ENCODE measurements at regions not wholly inside any gene's neighbourhood (a gene's known extent, or its start where the extent isn't known, plus 50 kb on each side); places are given as distances from the start of the nearest gene placed in this dataset.

GRCh38 chr10:52472406-52473146, 158.5 kb downstream of the DKK1 start:
- Mint-ChIP-seq H3K9me3 (peaks cover 0 to 2% (median 0%) of the 10 kb centered on the region in 11 donors), H3K27me3 (no peaks in the 10 kb centered on the region), H3K4me1 (no peaks in the 10 kb centered on the region), H3K36me3 (no peaks in the 10 kb centered on the region), H3K27ac (no peak overlapping the region), H3K4me3 (no peak overlapping the region)
- H3K27me3 ChIP-seq (ENCODE audit: control insufficient read depth in 2 of 2, insufficient read depth in 2 of 2, low read length in 2 of 2), result no peaks in the 10 kb centered on the region
- ATAC-seq (no peak), DNase-seq (no peak)
- H3K4me3 ChIP-seq (ENCODE audit: low read length), result no peak overlapping the region
- no peaks in the 10 kb centered on the region for H3K9me3 ChIP-seq (ENCODE audit: control insufficient read depth in 2 of 3, low read length in 3 of 3)
- no peak overlapping the region for H3K27ac ChIP-seq (ENCODE audit: low read depth, low read length)
- no peaks in the 10 kb centered on the region for H3K4me1 ChIP-seq (ENCODE audit: control insufficient read depth in 2 of 2, insufficient read depth in 2 of 2, low read length in 2 of 2)
- intact Hi-C loops (cut with micrococcal nuclease), result no loop called here
- no peaks in the 10 kb centered on the region for H3K36me3 ChIP-seq (ENCODE audit: control insufficient read depth in 2 of 3, insufficient read depth in 3 of 3, low read length in 3 of 3)
- ChIA-PET CTCF (no interaction called here), POLR2A (no interaction called here)

GRCh38 chr10:52474265-52474664, 160.2 kb downstream of the DKK1 start:
- ChIA-PET POLR2A (no interaction called here), CTCF (no interaction called here)
- Mint-ChIP-seq H3K36me3 (no peaks in the 10 kb centered on the region), H3K4me1 (no peaks in the 10 kb centered on the region), H3K4me3 (no peak overlapping the region), H3K27ac (no peak overlapping the region), H3K27me3 (no peaks in the 10 kb centered on the region), H3K9me3 (peaks cover 0 to 1% (median 0%) of the 10 kb centered on the region in 11 donors)
- intact Hi-C loops (cut with micrococcal nuclease), result no loop called here
- Histone ChIP-seq H3K36me3 (ENCODE audit: control insufficient read depth in 2 of 3, insufficient read depth in 3 of 3, low read length in 3 of 3) (no peaks in the 10 kb centered on the region), H3K27ac (ENCODE audit: low read depth, low read length) (no peak overlapping the region), H3K27me3 (ENCODE audit: control insufficient read depth in 2 of 2, insufficient read depth in 2 of 2, low read length in 2 of 2) (no peaks in the 10 kb centered on the region), H3K4me3 (ENCODE audit: low read length) (no peak overlapping the region), H3K9me3 (ENCODE audit: control insufficient read depth in 2 of 3, low read length in 3 of 3) (no peaks in the 10 kb centered on the region), H3K4me1 (ENCODE audit: control insufficient read depth in 2 of 2, insufficient read depth in 2 of 2, low read length in 2 of 2) (no peaks in the 10 kb centered on the region)
- ATAC-seq, result no peak
- DNase-seq, result no peak

- H3K27me3 Mint-ChIP-seq, result no peaks in the 10 kb centered on the region
- H3K9me3 ChIP-seq (ENCODE audit: control insufficient read depth in 2 of 3, low read length in 3 of 3), result no peaks in the 10 kb centered on the region
- H3K9me3 Mint-ChIP-seq, result peaks cover 0 to 2% (median 0%) of the 10 kb centered on the region in 11 donors
- H3K4me1 Mint-ChIP-seq, result no peaks in the 10 kb centered on the region
- intact Hi-C loops (cut with micrococcal nuclease), result no loop called here
- no peak overlapping the region for H3K4me3 Mint-ChIP-seq
- H3K4me3 ChIP-seq (ENCODE audit: low read length), result no peak overlapping the region
- no peaks in the 10 kb centered on the region for H3K4me1 ChIP-seq (ENCODE audit: control insufficient read depth in 2 of 2, insufficient read depth in 2 of 2, low read length in 2 of 2)
- ChIA-PET CTCF (no interaction called here), POLR2A (no interaction called here)
- no peak overlapping the region for H3K27ac ChIP-seq (ENCODE audit: low read depth, low read length)
- ATAC-seq (no peak), DNase-seq (no peak)
- H3K36me3 Mint-ChIP-seq, result no peaks in the 10 kb centered on the region
- no peak overlapping the region for H3K27ac Mint-ChIP-seq
- H3K36me3 ChIP-seq (ENCODE audit: control insufficient read depth in 2 of 3, insufficient read depth in 3 of 3, low read length in 3 of 3), result no peaks in the 10 kb centered on the region
- no peaks in the 10 kb centered on the region for H3K27me3 ChIP-seq (ENCODE audit: control insufficient read depth in 2 of 2, insufficient read depth in 2 of 2, low read length in 2 of 2)
Observed at GRCh38 chr10:52477305-52477704, 163.2 kb downstream of the DKK1 start.

DNA sequence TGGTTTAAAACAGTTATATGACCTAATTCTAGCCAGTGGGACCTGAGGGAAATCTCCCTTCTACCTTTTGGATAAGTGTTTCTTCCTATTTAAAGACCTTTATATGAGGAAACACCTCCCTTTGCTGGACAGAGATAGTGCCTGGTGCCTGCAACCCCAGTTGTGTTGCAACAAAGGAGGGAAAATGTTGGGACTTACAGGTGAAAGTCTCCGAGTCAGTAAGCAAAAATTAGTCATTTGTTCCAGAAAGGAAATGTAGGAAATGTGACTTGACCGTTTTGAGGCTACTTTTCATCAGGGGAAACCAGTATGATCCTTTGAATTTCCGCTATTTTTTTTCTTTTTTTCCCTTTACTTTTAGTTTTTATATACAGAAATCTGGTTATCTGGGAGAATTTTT, 165.5 kb downstream of the DKK1 start:
- Mint-ChIP-seq H3K27me3 (no peaks in the 10 kb centered on the region), H3K9me3 (peaks cover 0 to 2% (median 0%) of the 10 kb centered on the region in 11 donors)
- ATAC-seq, result no peak

GRCh38 chr10:52481986-52482555, 168.0 kb downstream of the DKK1 start:
- no peak overlapping the region for H3K4me3 ChIP-seq (ENCODE audit: low read length)
- H3K27me3 ChIP-seq (ENCODE audit: control insufficient read depth in 2 of 2, insufficient read depth in 2 of 2, low read length in 2 of 2), result no peaks in the 10 kb centered on the region
- ATAC-seq, result no peak
- Mint-ChIP-seq H3K4me3 (no peak overlapping the region), H3K27me3 (no peaks in the 10 kb centered on the region), H3K36me3 (no peaks in the 10 kb centered on the region), H3K4me1 (no peaks in the 10 kb centered on the region), H3K27ac (no peak overlapping the region), H3K9me3 (peaks cover 0 to 3% (median 0%) of the 10 kb centered on the region in 11 donors)
- no peaks in the 10 kb centered on the region for H3K4me1 ChIP-seq (ENCODE audit: control insufficient read depth in 2 of 2, insufficient read depth in 2 of 2, low read length in 2 of 2)
- no peak for DNase-seq
- ChIA-PET CTCF (no interaction called here), POLR2A (no interaction called here)
- H3K36me3 ChIP-seq (ENCODE audit: control insufficient read depth in 2 of 3, insufficient read depth in 3 of 3, low read length in 3 of 3), result no peaks in the 10 kb centered on the region
- intact Hi-C loops (cut with micrococcal nuclease), result no loop called here
- no peak overlapping the region for H3K27ac ChIP-seq (ENCODE audit: low read depth, low read length)
- no peaks in the 10 kb centered on the region for H3K9me3 ChIP-seq (ENCODE audit: control insufficient read depth in 2 of 3, low read length in 3 of 3)

More for the DNA sequence above, 165.5 kb downstream of the DKK1 start:
- Mint-ChIP-seq H3K4me1 (no peaks in the 10 kb centered on the region), H3K36me3 (no peaks in the 10 kb centered on the region), H3K4me3 (no peak overlapping the region), H3K27ac (no peak overlapping the region)
- intact Hi-C loops (cut with micrococcal nuclease), result no loop called here
- ChIA-PET CTCF (no interaction called here), POLR2A (no interaction called here)
- Histone ChIP-seq H3K27ac (ENCODE audit: low read depth, low read length) (no peak overlapping the region), H3K27me3 (ENCODE audit: control insufficient read depth in 2 of 2, insufficient read depth in 2 of 2, low read length in 2 of 2) (no peaks in the 10 kb centered on the region), H3K4me1 (ENCODE audit: control insufficient read depth in 2 of 2, insufficient read depth in 2 of 2, low read length in 2 of 2) (no peaks in the 10 kb centered on the region), H3K36me3 (ENCODE audit: control insufficient read depth in 2 of 3, insufficient read depth in 3 of 3, low read length in 3 of 3) (no peaks in the 10 kb centered on the region), H3K4me3 (ENCODE audit: low read length) (no peak overlapping the region), H3K9me3 (ENCODE audit: control insufficient read depth in 2 of 3, low read length in 3 of 3) (no peaks in the 10 kb centered on the region)
- no peak for DNase-seq

DNA sequence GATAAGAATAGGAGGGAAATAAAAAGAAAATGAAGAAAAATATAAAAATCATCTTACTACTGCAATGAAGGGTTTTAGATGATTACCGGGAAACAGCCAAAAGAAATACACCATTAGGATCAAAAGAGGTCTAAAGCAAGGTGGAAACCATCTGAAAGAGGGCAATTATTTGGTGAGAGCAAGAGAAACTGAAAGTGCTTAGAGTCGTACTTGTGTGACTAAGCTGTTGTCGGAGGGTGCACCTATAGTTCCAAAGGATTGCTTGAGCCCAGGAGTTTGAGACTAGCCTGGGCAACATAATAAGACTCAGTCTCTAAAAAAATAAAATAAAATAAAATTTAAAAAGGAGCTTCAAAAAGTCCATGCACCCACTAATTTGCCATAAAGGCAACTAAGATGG, 169.5 kb downstream of the DKK1 start:
- Mint-ChIP-seq H3K9me3 (peaks cover 0 to 3% (median 0%) of the 10 kb centered on the region in 11 donors), H3K4me1 (no peaks in the 10 kb centered on the region), H3K27ac (no peak overlapping the region), H3K36me3 (no peaks in the 10 kb centered on the region), H3K27me3 (no peaks in the 10 kb centered on the region), H3K4me3 (no peak overlapping the region)
- ATAC-seq (no peak), DNase-seq (no peak)
- intact Hi-C loops (cut with micrococcal nuclease), result no loop called here
- no peak overlapping the region for H3K27ac ChIP-seq (ENCODE audit: low read depth, low read length)
- H3K9me3 ChIP-seq (ENCODE audit: control insufficient read depth in 2 of 3, low read length in 3 of 3), result no peaks in the 10 kb centered on the region
- H3K4me3 ChIP-seq (ENCODE audit: low read length), result no peak overlapping the region
- POLR2A ChIA-PET, result no interaction called here
- no peaks in the 10 kb centered on the region for H3K4me1 ChIP-seq (ENCODE audit: control insufficient read depth in 2 of 2, insufficient read depth in 2 of 2, low read length in 2 of 2)
- CTCF ChIA-PET, result no interaction called here
- H3K36me3 ChIP-seq (ENCODE audit: control insufficient read depth in 2 of 3, insufficient read depth in 3 of 3, low read length in 3 of 3), result no peaks in the 10 kb centered on the region
- H3K27me3 ChIP-seq (ENCODE audit: control insufficient read depth in 2 of 2, insufficient read depth in 2 of 2, low read length in 2 of 2), result no peaks in the 10 kb centered on the region
